A549 (cell line): ENCODE measurements at regions not wholly inside any gene's neighbourhood (a gene's known extent, or its start where the extent isn't known, plus 50 kb on each side); places are given as distances from the start of the nearest gene placed in this dataset.

Source experiments
- CTCF ChIP-seq: fragments of >200 bp; sonication (Bioruptor Twin); formaldehyde crosslinking; IDR thresholded peaks from 3 replicates; pipeline ENCODE4 v1.5.1; 2016
- EP300 ChIP-seq, 2 experiments: fragments of >200 bp; sonication (Bioruptor Twin); formaldehyde crosslinking; IDR thresholded peaks; 2 replicates in 1 of 2; 3 replicates in 1 of 2; pipeline ENCODE4 v1.6.1; 2016 to 2017
- FOXS1 ChIP-seq: fragments of 250-450 bp; sonication (Bioruptor Pico); IDR thresholded peaks from 2 replicates; pipeline ENCODE4 v1.5.0; 2020; ENCODE audit warnings: mild to moderate bottlenecking, moderate library complexity
- HDAC2 ChIP-seq: fragments of 200-600 bp; sonication (generic); IDR thresholded peaks from 2 replicates; pipeline ENCODE4 v1.6.1; 2016
- POLR2A ChIP-seq: IDR thresholded peaks from 2 replicates; pipeline ENCODE4 v1.6.1; 2012; ENCODE audit warnings: mild to moderate bottlenecking, low read length
- RAD21 ChIP-seq, 2 experiments: fragments of >200 bp in 1 of 2; sonication (Bioruptor Twin) in 1 of 2; formaldehyde crosslinking in 1 of 2; IDR thresholded peaks in 1 of 2; conservative IDR thresholded peaks in 1 of 2; 2 replicates in 1 of 2; 3 replicates in 1 of 2; pipeline ENCODE4 v1.6.1; 2012 to 2018; ENCODE audit warnings: inconsistent platforms in 1 of 2
- RCOR1 ChIP-seq: fragments of 150-350 bp; IDR thresholded peaks from 2 replicates; pipeline ENCODE4 v1.6.1; 2014; ENCODE audit warnings: antibody characterized with exemption, low read length, low read depth
- RFX5 ChIP-seq: fragments of 450-650 bp; IDR thresholded peaks from 2 replicates; pipeline ENCODE4 v1.7.1; 2014; ENCODE audit warnings: antibody characterized with exemption, mild to moderate bottlenecking, moderate library complexity
- SREBF2 ChIP-seq: fragments of 450-650 bp; IDR thresholded peaks from 2 replicates; pipeline ENCODE4 v1.6.1; 2014; ENCODE audit warnings: mild to moderate bottlenecking, moderate library complexity

- TF ChIP-seq CTCF (no peak), POLR2A (no peak), FOXS1 (CRISPR knock-in tag) (no peak), RAD21 (conservative IDR thresholded peaks at IDR 0.05 in 1 of 2, IDR thresholded peaks at IDR 0.05 in 1 of 2) (no peak), EP300 (IDR thresholded peaks at IDR 0.05) (no peak), HDAC2 (no peak), RFX5 (no peak), RCOR1 (no peak), SREBF2 (no peak)
Measured at GRCh38 chr10:56771343-56771742, 410.3 kb upstream of the ZWINT start.
